ENCODE measurements at regions not wholly inside any gene's neighbourhood (a gene's known extent, or its start where the extent isn't known, plus 50 kb on each side); places are given as distances from the start of the nearest gene placed in this dataset.

DNA sequence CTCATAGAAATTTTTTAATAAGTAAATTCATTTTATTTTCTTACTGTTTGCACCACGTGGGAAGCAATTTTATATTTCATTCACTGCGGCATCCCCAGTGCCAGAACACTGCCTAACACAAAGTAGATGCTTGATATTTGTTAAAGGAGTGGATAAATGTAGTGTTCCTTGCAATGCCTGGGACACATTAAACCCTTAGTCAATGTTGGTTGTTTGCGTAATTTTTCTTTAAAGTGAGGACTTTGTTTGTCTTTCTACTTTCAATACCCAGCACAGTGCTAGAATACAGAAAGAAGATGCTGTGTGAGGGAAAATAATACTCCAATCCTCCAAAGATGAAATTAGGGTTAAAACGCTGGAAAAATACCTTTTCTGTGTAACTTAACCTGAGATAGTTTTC is 299.3 kb downstream of the MAP2K6 start (continued):
- no peak for TF ChIP-seq ZBTB33 (IDR thresholded peaks at IDR 0.05; ENCODE audit: borderline replicate concordance, low read depth)

GRCh38 chr17:69714669-69715068 is 300.2 kb downstream of the MAP2K6 start:
- no peak overlapping the region for H3K4me2 ChIP-seq
- no peaks in the 10 kb centered on the region for H3K27me3 ChIP-seq (ENCODE audit: insufficient read depth)
- TF ChIP-seq, protein P1, sequence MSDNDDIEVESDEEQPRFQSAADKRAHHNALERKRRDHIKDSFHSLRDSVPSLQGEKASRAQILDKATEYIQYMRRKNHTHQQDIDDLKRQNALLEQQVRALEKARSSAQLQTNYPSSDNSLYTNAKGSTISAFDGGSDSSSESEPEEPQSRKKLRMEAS (IDR thresholded peaks at IDR 0.05; ENCODE audit: low read depth): no peak
- no peak for TF ChIP-seq RXRA (IDR thresholded peaks at IDR 0.05; ENCODE audit: borderline replicate concordance, low read depth)
- no peak for TF ChIP-seq ZBTB33 (IDR thresholded peaks at IDR 0.05; ENCODE audit: borderline replicate concordance, low read depth)
- TF ChIP-seq CHD2 (IDR thresholded peaks at IDR 0.05; ENCODE audit: low read length, partially characterized antibody): no peak
- DNase-seq: no peak
- no peaks in the 10 kb centered on the region for H4K20me1 ChIP-seq (ENCODE audit: insufficient read depth)
- no peak overlapping the region for H2AFZ ChIP-seq (ENCODE audit: low read depth)
- no peaks in the 10 kb centered on the region for H3K9me3 ChIP-seq
- H3F3A ChIP-seq (replicated peaks; ENCODE audit: insufficient read depth): no peaks in the 10 kb centered on the region
- POLR2A ChIA-PET: no interaction called here
- H3K36me3 ChIP-seq (replicated peaks in 1 of 2; ENCODE audit: control insufficient read depth in 1 of 2, insufficient read depth in 2 of 2, low read length in 1 of 2): no peaks in the 10 kb centered on the region
- 62% methylated on average over 2 of the region's 2 CpGs for WGBS (ENCODE audit: low lambda C conversion rate)
- no peaks in the 10 kb centered on the region for H3K79me2 ChIP-seq (ENCODE audit: insufficient read depth)
- CTCF ChIA-PET: interaction anchor here (1.3 kb wide), 1 partner anchor 108 kb away, joined by 5 read pairs; no protein-coding TSS in a partner anchor
- H3K4me1 ChIP-seq (ENCODE audit: control insufficient read depth in 1 of 2, insufficient read depth in 2 of 2, low read depth in 1 of 2, low read length in 1 of 2): peaks cover 0 to 14% of the 10 kb centered on the region in 2 experiments; a peak in 2 of 4 replicates
- H3K9ac ChIP-seq: no peak overlapping the region
- H3K4me3 ChIP-seq (ENCODE audit: low read depth in 2 of 2, low read length in 1 of 2): no peak overlapping the region
- H3K9me2 ChIP-seq: no peaks in the 10 kb centered on the region
- no peak overlapping the region for H3K27ac ChIP-seq (ENCODE audit: low read depth in 2 of 2, low read length in 1 of 2)

- no peak overlapping the region for H3K9ac ChIP-seq
- POLR2A ChIA-PET: no interaction called here
- TF ChIP-seq CHD2 (IDR thresholded peaks at IDR 0.05; ENCODE audit: low read length, partially characterized antibody): no peak
- TF ChIP-seq EZH2phosphoT487 (IDR thresholded peaks at IDR 0.05; ENCODE audit: borderline replicate concordance, low read depth): no peak
- TF ChIP-seq YY1 (IDR thresholded peaks at IDR 0.05; ENCODE audit: low read depth): no peak
- no peak for TF ChIP-seq POLR2AphosphoS5 (IDR thresholded peaks at IDR 0.05; ENCODE audit: low read depth, low read length)
- TF ChIP-seq NFIC (IDR thresholded peaks at IDR 0.05; ENCODE audit: borderline replicate concordance): no peak
- TF ChIP-seq, protein P2, sequence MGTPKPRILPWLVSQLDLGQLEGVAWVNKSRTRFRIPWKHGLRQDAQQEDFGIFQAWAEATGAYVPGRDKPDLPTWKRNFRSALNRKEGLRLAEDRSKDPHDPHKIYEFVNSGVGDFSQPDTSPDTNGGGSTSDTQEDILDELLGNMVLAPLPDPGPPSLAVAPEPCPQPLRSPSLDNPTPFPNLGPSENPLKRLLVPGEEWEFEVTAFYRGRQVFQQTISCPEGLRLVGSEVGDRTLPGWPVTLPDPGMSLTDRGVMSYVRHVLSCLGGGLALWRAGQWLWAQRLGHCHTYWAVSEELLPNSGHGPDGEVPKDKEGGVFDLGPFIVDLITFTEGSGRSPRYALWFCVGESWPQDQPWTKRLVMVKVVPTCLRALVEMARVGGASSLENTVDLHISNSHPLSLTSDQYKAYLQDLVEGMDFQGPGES (IDR thresholded peaks at IDR 0.05; ENCODE audit: low read depth, low read length): no peak
- no peak for TF ChIP-seq ELF1 (IDR thresholded peaks at IDR 0.05)
- TF ChIP-seq FOXM1 (IDR thresholded peaks at IDR 0.05; ENCODE audit: low read depth): no peak
- TF ChIP-seq GABPA (IDR thresholded peaks at IDR 0.05; ENCODE audit: low read depth): no peak
- no peak for TF ChIP-seq ZBTB33 (IDR thresholded peaks at IDR 0.05; ENCODE audit: borderline replicate concordance, low read depth)
- no peaks in the 10 kb centered on the region for H3F3A ChIP-seq (replicated peaks; ENCODE audit: insufficient read depth)
- no peak overlapping the region for H3K4me2 ChIP-seq
- CTCF ChIA-PET: interaction anchor here (1.6 kb wide), 1 partner anchor 109 kb away, joined by 8 read pairs; no protein-coding TSS in a partner anchor
- no peaks in the 10 kb centered on the region for H3K79me2 ChIP-seq (ENCODE audit: insufficient read depth)
- no peak for DNase-seq
- no peak overlapping the region for H3K4me3 ChIP-seq (ENCODE audit: low read depth in 2 of 2, low read length in 1 of 2)
- no peaks in the 10 kb centered on the region for H3K27me3 ChIP-seq (ENCODE audit: insufficient read depth)
- no peak overlapping the region for H3K27ac ChIP-seq (ENCODE audit: low read depth in 2 of 2, low read length in 1 of 2)
- H4K20me1 ChIP-seq (ENCODE audit: insufficient read depth): no peaks in the 10 kb centered on the region
- H3K9me3 ChIP-seq: no peaks in the 10 kb centered on the region
- H3K9me2 ChIP-seq: no peaks in the 10 kb centered on the region
- no peaks in the 10 kb centered on the region for H3K36me3 ChIP-seq (replicated peaks in 1 of 2; ENCODE audit: control insufficient read depth in 1 of 2, insufficient read depth in 2 of 2, low read length in 1 of 2)
- H3K4me1 ChIP-seq (ENCODE audit: control insufficient read depth in 1 of 2, insufficient read depth in 2 of 2, low read depth in 1 of 2, low read length in 1 of 2): peaks cover 0 to 14% of the 10 kb centered on the region in 2 experiments; a peak in 2 of 4 replicates
- no peak overlapping the region for H2AFZ ChIP-seq (ENCODE audit: low read depth)
- WGBS (ENCODE audit: low lambda C conversion rate): 95% methylated on average over 4 of the region's 4 CpGs
Observed at GRCh38 chr17:69715656-69716055, 301.2 kb downstream of the MAP2K6 start.

Measured in SK-N-SH (cell line).